H1 (cell line): ENCODE measurements at regions not wholly inside any gene's neighbourhood (a gene's known extent, or its start where the extent isn't known, plus 50 kb on each side); places are given as distances from the start of the nearest gene placed in this dataset.

ENCODE experiments used
- CTCF ChIA-PET: fragments of 300-600 bp; sonication (Branson Sonifier 250); formaldehyde crosslinking; loops from one replicate; lab custom pipeline; 2021; ENCODE audit not compliant: partially characterized antibody; lab: Charles Lee
- POLR2A ChIA-PET: fragments of 300-600 bp; sonication (Branson Sonifier 250); formaldehyde crosslinking; loops from one replicate; lab custom pipeline; 2021; ENCODE audit warnings: inconsistent platforms; ENCODE audit not compliant: partially characterized antibody; lab: Charles Lee
- DNase-seq, 2 experiments: peaks; one replicate each; pipeline versions ENCODE4 v3.0.0 to v3.0.0-alpha.2; 2010 to 2022; ENCODE audit warnings: low spot score in 2 of 2, low read depth in 1 of 2, mixed read lengths in 1 of 2
- FAIRE-seq: peaks from 2 replicates; lab custom pipeline; 2011; peaks lifted over from hg19 to GRCh38; lab: Jason Lieb, UNC
- H2AFZ ChIP-seq: 2 replicates; pipeline ENCODE4 v1.8.1; 2012; ENCODE audit warnings: low read length, inconsistent platforms
- H2AK5ac ChIP-seq: 2 replicates; pipeline ENCODE4 v1.6.1; 2013; ENCODE audit warnings: low read depth, low read length
- H2BK120ac ChIP-seq: replicated peaks from 2 replicates; pipeline ENCODE3; 2013; ENCODE audit warnings: low read depth, low read length, inconsistent platforms
- H2BK12ac ChIP-seq: 2 replicates; pipeline ENCODE4 v1.6.1; 2013; ENCODE audit warnings: low read depth, low read length
- H2BK15ac ChIP-seq: 2 replicates; pipeline ENCODE4 v1.6.1; 2013; ENCODE audit warnings: low read length
- H2BK20ac ChIP-seq: 2 replicates; pipeline ENCODE4 v1.6.1; 2013; ENCODE audit warnings: low read length
- H2BK5ac ChIP-seq: 2 replicates; pipeline ENCODE4 v1.6.1; 2013; ENCODE audit warnings: low read depth, low read length
- H3K14ac ChIP-seq: 2 replicates; pipeline ENCODE4 v1.6.1; 2013; ENCODE audit warnings: inconsistent platforms; ENCODE audit not compliant: insufficient read length
- H3K18ac ChIP-seq: 2 replicates; pipeline ENCODE4 v1.6.1; 2013; ENCODE audit warnings: low read length; ENCODE audit errors: extremely low read depth
- H3K23ac ChIP-seq: 2 replicates; pipeline ENCODE4 v1.6.1; 2013; ENCODE audit warnings: inconsistent platforms; ENCODE audit not compliant: insufficient read length
- H3K23me2 ChIP-seq: 2 replicates; pipeline ENCODE4 v1.6.1; 2013; ENCODE audit warnings: low read depth, low read length
- H3K27ac ChIP-seq: 2 replicates; pipeline ENCODE4 v1.6.1; 2011; ENCODE audit warnings: low read depth, low read length, inconsistent platforms
- H3K27me3 ChIP-seq, 4 experiments: replicated peaks in 1 of 4; 1 replicate in 1 of 4; 2 replicates in 3 of 4; pipeline versions ENCODE4 v1.6.1 to v1.8.1; 2011 to 2013; ENCODE audit warnings: low read length in 3 of 4, mild to moderate bottlenecking in 3 of 4, inconsistent platforms in 2 of 4, mixed read lengths in 2 of 4, moderate library complexity in 1 of 4; ENCODE audit not compliant: control insufficient read depth in 3 of 4, insufficient read depth in 3 of 4; ENCODE audit errors: extremely low read depth in 1 of 4
- H3K36me3 ChIP-seq, 4 experiments: 2 replicates each; pipeline versions ENCODE4 v1.6.1 to v1.8.1; 2011 to 2013; ENCODE audit warnings: mild to moderate bottlenecking in 4 of 4, low read length in 3 of 4, moderate library complexity in 2 of 4, control low read depth in 1 of 4, inconsistent platforms in 1 of 4; ENCODE audit not compliant: insufficient read depth in 4 of 4, control insufficient read depth in 2 of 4
- H3K4ac ChIP-seq: replicated peaks from 2 replicates; pipeline ENCODE3; 2013; ENCODE audit warnings: low read length, low read depth, mixed read lengths, inconsistent platforms; ENCODE audit not compliant: insufficient read length
- H3K4me1 ChIP-seq, 4 experiments: replicated peaks in 1 of 4; 1 replicate in 1 of 4; 2 replicates in 3 of 4; pipeline versions ENCODE4 v1.6.1 to v1.8.1; 2011 to 2013; ENCODE audit warnings: low read length in 3 of 4, inconsistent platforms in 2 of 4, mixed read lengths in 1 of 4; ENCODE audit not compliant: insufficient read depth in 4 of 4, control insufficient read depth in 3 of 4
- H3K4me2 ChIP-seq, 2 experiments: 2 replicates each; pipeline versions ENCODE4 v1.6.1 to v1.8.1; 2011 to 2013; ENCODE audit warnings: low read depth in 2 of 2, low read length in 2 of 2, control low read depth in 1 of 2, inconsistent platforms in 1 of 2, mild to moderate bottlenecking in 1 of 2; ENCODE audit not compliant: insufficient read depth in 1 of 2
- H3K4me3 ChIP-seq, 4 experiments: fragments of 200-600, 300-600 bp in 1 of 4; sonication (generic), shearing (Covaris generic), sonication (Bioruptor Twin) in 1 of 4; 2 replicates each; pipeline versions ENCODE4 v1.5.1 to v1.8.1; 2011 to 2016; ENCODE audit warnings: low read length in 4 of 4, low read depth in 3 of 4, control low read depth in 2 of 4, inconsistent platforms in 2 of 4, mild to moderate bottlenecking in 2 of 4, mixed read lengths in 1 of 4, moderate library complexity in 1 of 4; ENCODE audit not compliant: insufficient read depth in 2 of 4; ENCODE audit errors: extremely low read depth in 1 of 4
- H3K56ac ChIP-seq: replicated peaks from 2 replicates; pipeline ENCODE3; 2013; ENCODE audit warnings: low read depth, mild to moderate bottlenecking, mixed read lengths, low read length, inconsistent platforms; ENCODE audit not compliant: insufficient read length
- H3K79me1 ChIP-seq: 2 replicates; pipeline ENCODE4 v1.6.1; 2013; ENCODE audit warnings: low read depth, low read length, control low read depth
- H3K79me2 ChIP-seq, 2 experiments: 2 replicates each; pipeline versions ENCODE4 v1.6.1 to v1.8.1; 2012 to 2013; ENCODE audit warnings: low read length in 2 of 2, mild to moderate bottlenecking in 2 of 2, inconsistent platforms in 1 of 2; ENCODE audit not compliant: insufficient read depth in 2 of 2, control insufficient read depth in 1 of 2
- H3K9ac ChIP-seq, 4 experiments: replicated peaks in 1 of 4; 1 replicate in 1 of 4; 2 replicates in 3 of 4; pipeline versions ENCODE4 v1.6.1 to v1.8.1; 2011 to 2013; ENCODE audit warnings: low read depth in 3 of 4, low read length in 3 of 4, control low read depth in 2 of 4, mild to moderate bottlenecking in 2 of 4, moderate library complexity in 2 of 4, inconsistent platforms in 1 of 4; ENCODE audit errors: extremely low read depth in 1 of 4
- H3K9me3 ChIP-seq, 2 experiments: 2 replicates each; pipeline versions ENCODE4 v1.6.1 to v1.8.1; 2012 to 2013; ENCODE audit warnings: mild to moderate bottlenecking in 2 of 2, moderate library complexity in 2 of 2, control low read depth in 1 of 2, inconsistent platforms in 1 of 2, low read depth in 1 of 2, low read length in 1 of 2, mixed read lengths in 1 of 2; ENCODE audit not compliant: insufficient read depth in 2 of 2
- H4K20me1 ChIP-seq, 2 experiments: replicated peaks in 1 of 2; 2 replicates each; pipeline versions ENCODE3 to v1.8.1; 2011 to 2013; ENCODE audit warnings: inconsistent platforms in 2 of 2, low read length in 2 of 2, mild to moderate bottlenecking in 1 of 2; ENCODE audit not compliant: insufficient read depth in 2 of 2, control insufficient read depth in 1 of 2
- H4K5ac ChIP-seq: 2 replicates; pipeline ENCODE4 v1.6.1; 2013; ENCODE audit warnings: low read length, low read depth, mixed read lengths, inconsistent platforms; ENCODE audit not compliant: insufficient read length
- H4K8ac ChIP-seq: 2 replicates; pipeline ENCODE4 v1.8.0; 2013; ENCODE audit warnings: mild to moderate bottlenecking, moderate library complexity, low read length, inconsistent platforms; ENCODE audit not compliant: insufficient read depth; ENCODE audit errors: extremely low read depth
- H4K91ac ChIP-seq: replicated peaks from 2 replicates; pipeline ENCODE3; 2013; ENCODE audit warnings: low read length, mixed read lengths, inconsistent platforms; ENCODE audit not compliant: insufficient read length
- CEBPB ChIP-seq: IDR thresholded peaks from 2 replicates; pipeline ENCODE4 v1.6.1; 2012; ENCODE audit warnings: low read depth, low read length
- WGBS, 2 experiments: shearing (Covaris generic) in 1 of 2; methylation state at CpG; one replicate each; pipeline versions ENCODE4 v1.1.6 to v1.1.7; 2013 to 2015; ENCODE audit warnings: low lambda C conversion rate in 2 of 2, mixed read lengths in 2 of 2, inconsistent platforms in 1 of 2, low coverage in 1 of 2, missing lambda C conversion rate in 1 of 2; ENCODE audit not compliant: insufficient replicate concordance in 2 of 2, insufficient coverage in 1 of 2, insufficient read length in 1 of 2; ENCODE audit errors: extremely low coverage in 1 of 2, missing lambda C conversion rate in 1 of 2; 5-methylcytosine and 5-hydroxymethylcytosine counted together

- Histone ChIP-seq H4K91ac (no peak overlapping the region), H3K9me3 (no peaks in the 10 kb centered on the region), H2BK5ac (no peak overlapping the region), H2BK15ac (no peak overlapping the region), H3K4me3 (no peak overlapping the region), H3K27ac (no peak overlapping the region), H2AK5ac (no peak overlapping the region), H3K36me3 (no peaks in the 10 kb centered on the region), H3K4me2 (no peak overlapping the region), H4K5ac (no peak overlapping the region), H2BK120ac (no peak overlapping the region), H3K4me1 (peaks cover 0 to 3% (median 1%) of the 10 kb centered on the region in 4 experiments; a peak in 1 of 7 replicates), H3K27me3 (no peaks in the 10 kb centered on the region), H3K9ac (no peak overlapping the region), H3K23me2 (no peaks in the 10 kb centered on the region), H2AFZ (no peak overlapping the region)
- no peak for FAIRE-seq
- CTCF ChIA-PET, result no interaction called here
- DNase-seq, result no peak
- POLR2A ChIA-PET, result no interaction called here
- TF ChIP-seq CEBPB, result no peak
- TF ChIP-seq, all 59 proteins: peak for 0
- no peak overlapping the region for H3K23ac ChIP-seq
- no peak overlapping the region for H2BK20ac ChIP-seq
- H3K4ac ChIP-seq, result no peak overlapping the region
- H3K56ac ChIP-seq, result no peak overlapping the region
- no peaks in the 10 kb centered on the region for H3K79me2 ChIP-seq
- WGBS, 2 experiments, result 90% methylated on average over 2 of the region's 2 CpGs; no CpG with 5 or more reads in 1 of the 2 experiments
- H2BK12ac ChIP-seq, result no peak overlapping the region
- H4K8ac ChIP-seq, result no peak overlapping the region
- H4K20me1 ChIP-seq, result no peaks in the 10 kb centered on the region
- no peak overlapping the region for H3K18ac ChIP-seq
- H3K79me1 ChIP-seq, result no peaks in the 10 kb centered on the region
- no peak overlapping the region for H3K14ac ChIP-seq
Measured at GRCh38 chr2:188678882-188679281, 295.3 kb upstream of the COL3A1 start.
